IMR-90 (cell line): ENCODE measurements at regions not wholly inside any gene's neighbourhood (a gene's known extent, or its start where the extent isn't known, plus 50 kb on each side); places are given as distances from the start of the nearest gene placed in this dataset.
A peak's percentile ranks its signal among the peaks of the same experiment; 100 is the strongest.

Experiments used
- ATAC-seq: fragments of 200-7000 bp; cut with Tn5 transposase; 2 replicates; pipeline ENCODE4 v1.9.1; 2020; ENCODE audit warnings: low read depth, mild to moderate bottlenecking, moderate library complexity
- BruUV-seq: library from RNA; stranded (reverse); fragments of 400-500 nt; replicated peaks from 2 replicates; lab custom pipeline; 2021; lab: Mats Ljungman, UMichigan
- CTCF ChIA-PET: fragments of 300-600 bp; formaldehyde crosslinking; extraction: SDS; loops from one replicate; lab custom pipeline; 2021; ENCODE audit warnings: antibody characterized with exemption; lab: Yijun Ruan, JAX
- POLR2A ChIA-PET: fragments of 300-600 bp; sonication (Branson Sonifier 250); formaldehyde crosslinking; loops from one replicate; lab custom pipeline; 2022; ENCODE audit warnings: antibody characterized with exemption; ENCODE audit not compliant: unreplicated experiment; lab: Charles Lee
- DNase-seq: peaks from one replicate; pipeline ENCODE4 v3.0.0; 2013
- H2AFZ ChIP-seq: replicated peaks from 2 replicates; pipeline ENCODE3; 2013; ENCODE audit warnings: low read length, mild to moderate bottlenecking; ENCODE audit not compliant: poor library complexity
- H2AK5ac ChIP-seq: 2 replicates; pipeline ENCODE4 v1.6.1; 2013; ENCODE audit warnings: low read depth, low read length, inconsistent platforms
- H2AK9ac ChIP-seq: replicated peaks from 2 replicates; pipeline ENCODE3; 2013; ENCODE audit warnings: mild to moderate bottlenecking, low read depth, low read length, moderate library complexity; ENCODE audit not compliant: poor library complexity
- H2BK120ac ChIP-seq: 2 replicates; pipeline ENCODE4 v1.6.1; 2013; ENCODE audit warnings: low read depth, low read length, inconsistent platforms
- H2BK15ac ChIP-seq: 3 replicates; pipeline ENCODE4 v1.6.1; 2013; ENCODE audit warnings: low read depth, low read length, inconsistent platforms
- H2BK20ac ChIP-seq: 2 replicates; pipeline ENCODE4 v1.6.1; 2013; ENCODE audit warnings: low read depth, mild to moderate bottlenecking, inconsistent platforms, low read length, moderate library complexity
- H2BK5ac ChIP-seq: 2 replicates; pipeline ENCODE4 v1.6.1; 2013; ENCODE audit warnings: mild to moderate bottlenecking, low read depth, low read length, inconsistent platforms; ENCODE audit not compliant: poor library complexity, severe bottlenecking
- H3K14ac ChIP-seq: replicated peaks from 2 replicates; pipeline ENCODE4 v1.6.1; 2013; ENCODE audit warnings: low read depth, low read length, inconsistent platforms
- H3K18ac ChIP-seq: 2 replicates; pipeline ENCODE4 v1.6.1; 2013; ENCODE audit warnings: low read depth, low read length, control low read depth
- H3K23ac ChIP-seq: 2 replicates; pipeline ENCODE4 v1.6.1; 2013; ENCODE audit warnings: low read depth, low read length, inconsistent platforms
- H3K27ac ChIP-seq: 2 replicates; pipeline ENCODE4 v1.5.1; 2013; ENCODE audit warnings: mild to moderate bottlenecking, control low read depth, low read length; ENCODE audit not compliant: insufficient read depth
- H3K27me3 ChIP-seq: 2 replicates; pipeline ENCODE4 v1.6.1; 2013; ENCODE audit warnings: low read length; ENCODE audit not compliant: control insufficient read depth, insufficient read depth
- H3K36me3 ChIP-seq: 2 replicates; pipeline ENCODE4 v1.6.1; 2013; ENCODE audit warnings: low read length, mixed read lengths; ENCODE audit not compliant: control insufficient read depth, insufficient read depth
- H3K4ac ChIP-seq: 2 replicates; pipeline ENCODE4 v1.6.1; 2013; ENCODE audit warnings: low read depth, low read length, inconsistent platforms
- H3K4me1 ChIP-seq: 2 replicates; pipeline ENCODE4 v1.6.1; 2013; ENCODE audit warnings: low read length, mixed read lengths; ENCODE audit not compliant: control insufficient read depth, insufficient read depth
- H3K4me2 ChIP-seq: 2 replicates; pipeline ENCODE4 v1.6.1; 2013; ENCODE audit warnings: low read depth, mild to moderate bottlenecking, control low read depth, low read length, moderate library complexity
- H3K4me3 ChIP-seq: 2 replicates; pipeline ENCODE4 v1.5.1; 2013; ENCODE audit warnings: low read depth, mild to moderate bottlenecking, control low read depth, low read length, moderate library complexity; ENCODE audit not compliant: insufficient read depth
- H3K56ac ChIP-seq: 2 replicates; pipeline ENCODE4 v1.6.1; 2013; ENCODE audit warnings: low read length, inconsistent platforms; ENCODE audit not compliant: insufficient read depth; ENCODE audit errors: extremely low read depth
- H3K79me1 ChIP-seq, 2 experiments: 2 replicates each; pipeline ENCODE4 v1.6.1; 2013; ENCODE audit warnings: low read length in 2 of 2, inconsistent platforms in 1 of 2, low read depth in 1 of 2
- H3K9ac ChIP-seq: 2 replicates; pipeline ENCODE4 v1.6.1; 2013; ENCODE audit warnings: low read depth, low read length, control low read depth
- H3K9me1 ChIP-seq: 2 replicates; pipeline ENCODE4 v1.6.1; 2013; ENCODE audit warnings: low read length, inconsistent platforms; ENCODE audit not compliant: insufficient read depth
- H3K9me3 ChIP-seq: 2 replicates; pipeline ENCODE4 v1.6.1; 2013; ENCODE audit warnings: low read length; ENCODE audit not compliant: control insufficient read depth, insufficient read depth
- H4K20me1 ChIP-seq: 2 replicates; pipeline ENCODE4 v1.6.1; 2013; ENCODE audit warnings: low read length, inconsistent platforms; ENCODE audit not compliant: insufficient read depth
- H4K5ac ChIP-seq: 2 replicates; pipeline ENCODE4 v1.6.1; 2013; ENCODE audit warnings: mild to moderate bottlenecking, low read depth, low read length, control low read depth
- H4K8ac ChIP-seq, 2 experiments: 2 replicates each; pipeline ENCODE4 v1.6.1; 2013; ENCODE audit warnings: low read depth in 2 of 2, low read length in 2 of 2, control low read depth in 1 of 2, inconsistent platforms in 1 of 2
- H4K91ac ChIP-seq: 2 replicates; pipeline ENCODE4 v1.6.1; 2013; ENCODE audit warnings: low read depth, low read length, inconsistent platforms; ENCODE audit not compliant: insufficient read depth
- CEBPB ChIP-seq: IDR thresholded peaks from 2 replicates; pipeline ENCODE4 v1.6.1; 2012; ENCODE audit warnings: low read depth, low read length, improper control_type of control experiment
- POLR2A ChIP-seq: IDR thresholded peaks from 2 replicates; pipeline ENCODE4 v1.6.1; 2012; ENCODE audit warnings: mild to moderate bottlenecking, low read depth, low read length
- RCOR1 ChIP-seq: IDR thresholded peaks from 2 replicates; pipeline ENCODE4 v1.6.1; 2012; ENCODE audit warnings: mild to moderate bottlenecking, low read length, improper control_type of control experiment; ENCODE audit not compliant: insufficient replicate concordance
- RFX5 ChIP-seq: IDR thresholded peaks from 2 replicates; pipeline ENCODE4 v1.8.0; 2012; ENCODE audit warnings: low read depth, mild to moderate bottlenecking, low read length, moderate library complexity
- WGBS, 2 experiments: methylation state at CpG; one replicate each; pipeline versions ENCODE4 v1.1.5 to v1.1.7; 2013; ENCODE audit warnings: missing lambda C conversion rate in 2 of 2; ENCODE audit not compliant: insufficient read length in 1 of 2; ENCODE audit errors: extremely low coverage in 2 of 2; 5-methylcytosine and 5-hydroxymethylcytosine counted together
- dilution Hi-C: fragments of 300-500 bp; cut with HindIII; formaldehyde crosslinking; loops from one replicate; pipeline ENCODE4 v1.14.3; 2018; ENCODE audit warnings: low sequenced_read_pairs; ENCODE audit not compliant: unreplicated experiment
- in situ Hi-C: fragments of 300-500 bp; cut with MboI; formaldehyde crosslinking; loops from 3 replicates; pipeline ENCODE4 v1.14.3; 2019; ENCODE audit warnings: low sequenced_read_pairs, inconsistent platforms, mixed read lengths
- intact Hi-C: fragments of 100-400 bp; cut with micrococcal nuclease; formaldehyde crosslinking; loops from 2 replicates; pipeline ENCODE4 v1.10.0; 2022
- TF ChIP-seq, protein P1 (sequence below): fragments of 150-350 bp; IDR thresholded peaks from 2 replicates; pipeline ENCODE4 v1.6.1; 2016; ENCODE audit warnings: low read depth, mild to moderate bottlenecking, low read length, moderate library complexity, borderline replicate concordance

- Histone ChIP-seq H3K9me1 (no peaks in the 10 kb centered on the region; the same call in 1 of the 2 replicates), H3K4me3 (no peak overlapping the region), H2AK5ac (no peak overlapping the region), H3K14ac (no peak overlapping the region), H3K9ac (no peak overlapping the region), H3K36me3 (no peaks in the 10 kb centered on the region), H2AK9ac (no peak overlapping the region), H3K4me1 (no peaks in the 10 kb centered on the region), H2BK120ac (no peak overlapping the region), H3K56ac (no peak overlapping the region), H4K91ac (no peak overlapping the region), H3K4me2 (no peak overlapping the region), H3K79me1 (no peaks in the 10 kb centered on the region), H3K27me3 (peaks cover 2% of the 10 kb centered on the region; the same call in 1 of the 2 replicates), H3K23ac (no peak overlapping the region), H3K27ac (no peak overlapping the region), H2BK5ac (no peak overlapping the region), H3K18ac (no peak overlapping the region), H3K9me3 (peaks cover 3% of the 10 kb centered on the region; the same call in 1 of the 2 replicates), H4K8ac (no peak overlapping the region), H2AFZ (no peak overlapping the region), H3K4ac (no peak overlapping the region), H4K5ac (no peak overlapping the region), H4K20me1 (no peaks in the 10 kb centered on the region), H2BK20ac (no peak overlapping the region), H2BK15ac (no peak overlapping the region)
- POLR2A ChIA-PET, result no interaction called here
- no TSS peak for BruUV-seq
- intact Hi-C loops, result no loop called here
- in situ Hi-C loops, result no loop called here
- dilution Hi-C loops, result no loop called here
- TF ChIP-seq RCOR1 (no peak), CEBPB (peak; percentile 62), RFX5 (no peak), POLR2A (no peak)
- TF ChIP-seq, protein P1, sequence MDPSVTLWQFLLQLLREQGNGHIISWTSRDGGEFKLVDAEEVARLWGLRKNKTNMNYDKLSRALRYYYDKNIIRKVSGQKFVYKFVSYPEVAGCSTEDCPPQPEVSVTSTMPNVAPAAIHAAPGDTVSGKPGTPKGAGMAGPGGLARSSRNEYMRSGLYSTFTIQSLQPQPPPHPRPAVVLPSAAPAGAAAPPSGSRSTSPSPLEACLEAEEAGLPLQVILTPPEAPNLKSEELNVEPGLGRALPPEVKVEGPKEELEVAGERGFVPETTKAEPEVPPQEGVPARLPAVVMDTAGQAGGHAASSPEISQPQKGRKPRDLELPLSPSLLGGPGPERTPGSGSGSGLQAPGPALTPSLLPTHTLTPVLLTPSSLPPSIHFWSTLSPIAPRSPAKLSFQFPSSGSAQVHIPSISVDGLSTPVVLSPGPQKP, result no peak
- WGBS, 2 experiments, result 95% methylated on average over 2 of the region's 4 CpGs; no CpG with 5 or more reads in 1 of the 2 experiments
- CTCF ChIA-PET, result no interaction called here
- no peak for ATAC-seq
- DNase-seq, result no peak
Measured at GRCh38 chr16:17526956-17527937, 56.5 kb upstream of the XYLT1 start.
